ENCODE measurements at regions not wholly inside any gene's neighbourhood (a gene's known extent, or its start where the extent isn't known, plus 50 kb on each side); places are given as distances from the start of the nearest gene placed in this dataset.

- CTCF ChIA-PET = interaction anchor here (0.5 kb wide), 1 partner anchor 485 kb away, joined by 8 read pairs; no protein-coding TSS in a partner anchor
- no peaks in the 10 kb centered on the region for H3K9me3 ChIP-seq (ENCODE audit: control insufficient read depth, insufficient read depth, low read depth, low read length)
- DNase-seq (ENCODE audit: low read depth, low spot score) (no peak), ATAC-seq (no peak)
- no TSS peak for BruUV-seq (replicated peaks)
- no peaks in the 10 kb centered on the region for H3K36me3 ChIP-seq (ENCODE audit: control insufficient read depth, insufficient read depth, low read length)
- H3K27ac ChIP-seq (ENCODE audit: low read length) = no peak overlapping the region
- in situ Hi-C loops (cut with HindIII; ENCODE audit: low pct_unique_long_range_greater_than_20kb, low sequenced_read_pairs) (no loop called here), intact Hi-C loops (cut with micrococcal nuclease; ENCODE audit: unreplicated experiment) (no loop called here)
- no peak overlapping the region for H3K4me3 ChIP-seq (ENCODE audit: low read depth in 2 of 2, low read length in 2 of 2)
- POLR2A ChIA-PET = interaction anchor here (0.6 kb wide), 1 partner anchor 185 kb away, joined by 5 read pairs; no protein-coding TSS in a partner anchor
- H3K4me1 ChIP-seq (ENCODE audit: control insufficient read depth, insufficient read depth, low read length) = no peaks in the 10 kb centered on the region
- TF ChIP-seq CTCF (IDR thresholded peaks at IDR 0.05) (no peak), SIN3A (IDR thresholded peaks at IDR 0.05; ENCODE audit: borderline replicate concordance, insufficient read depth, low read depth, low read length) (no peak), POLR2AphosphoS5 (IDR thresholded peaks at IDR 0.05; ENCODE audit: low read depth, low read length) (no peak), REST (IDR thresholded peaks at IDR 0.05; ENCODE audit: insufficient read depth in 1 of 2, low read depth in 2 of 2, low read length in 1 of 2) (no peak), TCF7L2 (IDR thresholded peaks at IDR 0.05; ENCODE audit: low read depth, low read length) (no peak)
- H3K27me3 ChIP-seq (ENCODE audit: control insufficient read depth, insufficient read depth, low read length) = no peaks in the 10 kb centered on the region
These were observed 643.2 kb downstream of the SQOR start for GRCh38 chr15:46278062-46278461.

GRCh38 chr15:46278486-46279090 lies 643.8 kb downstream of the SQOR start:
- Histone ChIP-seq H3K36me3 (ENCODE audit: control insufficient read depth, insufficient read depth, low read length) (no peaks in the 10 kb centered on the region), H3K9me3 (ENCODE audit: control insufficient read depth, insufficient read depth, low read depth, low read length) (no peaks in the 10 kb centered on the region), H3K4me1 (ENCODE audit: control insufficient read depth, insufficient read depth, low read length) (no peaks in the 10 kb centered on the region), H3K27me3 (ENCODE audit: control insufficient read depth, insufficient read depth, low read length) (no peaks in the 10 kb centered on the region), H3K27ac (ENCODE audit: low read length) (no peak overlapping the region), H3K4me3 (ENCODE audit: low read depth in 2 of 2, low read length in 2 of 2) (no peak overlapping the region)
- ATAC-seq = no peak
- ChIA-PET POLR2A (no interaction called here), CTCF (no interaction called here)
- no peak for DNase-seq (ENCODE audit: low read depth, low spot score)
- intact Hi-C loops (cut with micrococcal nuclease; ENCODE audit: unreplicated experiment) (no loop called here), in situ Hi-C loops (cut with HindIII; ENCODE audit: low pct_unique_long_range_greater_than_20kb, low sequenced_read_pairs) (no loop called here)
- TF ChIP-seq CTCF (IDR thresholded peaks at IDR 0.05) (no peak), REST (IDR thresholded peaks at IDR 0.05; ENCODE audit: insufficient read depth in 1 of 2, low read depth in 2 of 2, low read length in 1 of 2) (no peak), TCF7L2 (IDR thresholded peaks at IDR 0.05; ENCODE audit: low read depth, low read length) (no peak), POLR2AphosphoS5 (IDR thresholded peaks at IDR 0.05; ENCODE audit: low read depth, low read length) (no peak), SIN3A (IDR thresholded peaks at IDR 0.05; ENCODE audit: borderline replicate concordance, insufficient read depth, low read depth, low read length) (no peak)
- BruUV-seq (replicated peaks) = no TSS peak
